ENCODE measurements at regions not wholly inside any gene's neighbourhood (a gene's known extent, or its start where the extent isn't known, plus 50 kb on each side); places are given as distances from the start of the nearest gene placed in this dataset.

GRCh38 chr9:14031810-14032209 is 282.1 kb downstream of the NFIB start:
- H3K4me3 ChIP-seq (ENCODE audit: low read depth, low read length), result no peak overlapping the region
- no peak for TF ChIP-seq CTCF (IDR thresholded peaks at IDR 0.05; ENCODE audit: insufficient read depth, low read depth, low read length, missing control alignments)
- DNase-seq (ENCODE audit: low read depth), result no peak

- DNase-seq (ENCODE audit: low read depth), result no peak
- H3K4me3 ChIP-seq (ENCODE audit: low read depth, low read length), result no peak overlapping the region
- no peak for TF ChIP-seq CTCF (IDR thresholded peaks at IDR 0.05; ENCODE audit: insufficient read depth, low read depth, low read length, missing control alignments)
Measured at GRCh38 chr9:14031060-14031414, 282.9 kb downstream of the NFIB start.

GRCh38 chr9:14030375-14031059 is 283.4 kb downstream of the NFIB start:
- no peak overlapping the region for H3K4me3 ChIP-seq (ENCODE audit: low read depth, low read length)
- no peak for TF ChIP-seq CTCF (IDR thresholded peaks at IDR 0.05; ENCODE audit: insufficient read depth, low read depth, low read length, missing control alignments)
- DNase-seq (ENCODE audit: low read depth), result no peak

GRCh38 chr9:14029806-14030374 is 284.1 kb downstream of the NFIB start:
- no peak for DNase-seq (ENCODE audit: low read depth)
- no peak for TF ChIP-seq CTCF (IDR thresholded peaks at IDR 0.05; ENCODE audit: insufficient read depth, low read depth, low read length, missing control alignments)
- H3K4me3 ChIP-seq (ENCODE audit: low read depth, low read length), result no peak overlapping the region

GRCh38 chr9:14027116-14027800 is 286.7 kb downstream of the NFIB start:
- TF ChIP-seq CTCF (IDR thresholded peaks at IDR 0.05; ENCODE audit: insufficient read depth, low read depth, low read length, missing control alignments), result no peak
- no peak for DNase-seq (ENCODE audit: low read depth)
- no peak overlapping the region for H3K4me3 ChIP-seq (ENCODE audit: low read depth, low read length)

- no peak overlapping the region for H3K4me3 ChIP-seq (ENCODE audit: low read depth, low read length)
- TF ChIP-seq CTCF (IDR thresholded peaks at IDR 0.05; ENCODE audit: insufficient read depth, low read depth, low read length, missing control alignments), result no peak
Measured at GRCh38 chr9:14025741-14026140, 288.2 kb downstream of the NFIB start.

More at GRCh38 chr9:14025741-14026140, 288.2 kb downstream of the NFIB start:
- DNase-seq (ENCODE audit: low read depth), result no peak
